Colonic mucosa (tissue), 4 donors: ENCODE measurements at regions not wholly inside any gene's neighbourhood (a gene's known extent, or its start where the extent isn't known, plus 50 kb on each side); places are given as distances from the start of the nearest gene placed in this dataset.

Source experiments
- DNase-seq: peaks from one replicate; pipeline ENCODE4 v3.0.0-alpha.2; 2020
- H3K27ac ChIP-seq: fragments of 200-600 bp; one replicate; pipeline ENCODE4 v1.8.0; 2021
- H3K27me3 ChIP-seq: fragments of 200-600 bp; one replicate; pipeline ENCODE4 v1.8.0; 2021
- H3K36me3 ChIP-seq: fragments of 200-600 bp; one replicate; pipeline ENCODE4 v1.8.0; 2021
- H3K4me1 ChIP-seq: fragments of 200-600 bp; one replicate; pipeline ENCODE4 v1.8.0; 2021; ENCODE audit warnings: mild to moderate bottlenecking
- H3K4me3 ChIP-seq: fragments of 200-600 bp; one replicate; pipeline ENCODE4 v1.8.0; 2021
- H3K9ac ChIP-seq, 2 donors: one replicate each; pipeline ENCODE4 v1.7.0; 2013; ENCODE audit warnings: control low read depth in 2 of 2, low read depth in 2 of 2, low read length in 2 of 2
- H3K9me3 ChIP-seq: fragments of 200-600 bp; one replicate; pipeline ENCODE4 v1.8.0; 2021
- intact Hi-C: fragments of 100-400 bp; cut with DNase I; formaldehyde crosslinking; loops from one replicate; pipeline ENCODE4 v1.14.1; 2022
- TF ChIP-seq, protein P1 (sequence below): fragments of 200-600 bp; IDR thresholded peaks from one replicate; pipeline ENCODE4 v1.8.0; 2022; ENCODE audit warnings: antibody characterized with exemption, mild to moderate bottlenecking
- donor health status: healthy.
- donor health status: DM: no; HTN: no; CAD: no.
- donor health status: DM: no; HTN: no; CAD: no.

GRCh38 chr1:80410233-80410632, 1390.5 kb upstream of the ADGRL2 start:
- H3K9me3 ChIP-seq, result no peaks in the 10 kb centered on the region
- H3K9ac ChIP-seq, result no peak overlapping the region
- H3K36me3 ChIP-seq, result no peaks in the 10 kb centered on the region
- H3K4me3 ChIP-seq, result no peak overlapping the region
- intact Hi-C loops, result no loop called here
- no peaks in the 10 kb centered on the region for H3K4me1 ChIP-seq
- no peak for DNase-seq
- H3K27ac ChIP-seq, result no peak overlapping the region
- no peaks in the 10 kb centered on the region for H3K27me3 ChIP-seq
- TF ChIP-seq, protein P1, sequence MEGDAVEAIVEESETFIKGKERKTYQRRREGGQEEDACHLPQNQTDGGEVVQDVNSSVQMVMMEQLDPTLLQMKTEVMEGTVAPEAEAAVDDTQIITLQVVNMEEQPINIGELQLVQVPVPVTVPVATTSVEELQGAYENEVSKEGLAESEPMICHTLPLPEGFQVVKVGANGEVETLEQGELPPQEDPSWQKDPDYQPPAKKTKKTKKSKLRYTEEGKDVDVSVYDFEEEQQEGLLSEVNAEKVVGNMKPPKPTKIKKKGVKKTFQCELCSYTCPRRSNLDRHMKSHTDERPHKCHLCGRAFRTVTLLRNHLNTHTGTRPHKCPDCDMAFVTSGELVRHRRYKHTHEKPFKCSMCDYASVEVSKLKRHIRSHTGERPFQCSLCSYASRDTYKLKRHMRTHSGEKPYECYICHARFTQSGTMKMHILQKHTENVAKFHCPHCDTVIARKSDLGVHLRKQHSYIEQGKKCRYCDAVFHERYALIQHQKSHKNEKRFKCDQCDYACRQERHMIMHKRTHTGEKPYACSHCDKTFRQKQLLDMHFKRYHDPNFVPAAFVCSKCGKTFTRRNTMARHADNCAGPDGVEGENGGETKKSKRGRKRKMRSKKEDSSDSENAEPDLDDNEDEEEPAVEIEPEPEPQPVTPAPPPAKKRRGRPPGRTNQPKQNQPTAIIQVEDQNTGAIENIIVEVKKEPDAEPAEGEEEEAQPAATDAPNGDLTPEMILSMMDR, result no peak

- TF ChIP-seq, protein P1, result no peak
- intact Hi-C loops, result no loop called here
Observed at GRCh38 chr1:80403471-80403893, 1397.0 kb upstream of the ADGRL4 start.

GRCh38 chr1:80402625-80403024, 1396.1 kb upstream of the ADGRL4 start:
- no peaks in the 10 kb centered on the region for H3K9me3 ChIP-seq
- H3K4me3 ChIP-seq, result no peak overlapping the region
- H3K36me3 ChIP-seq, result no peaks in the 10 kb centered on the region
- intact Hi-C loops, result no loop called here
- no peaks in the 10 kb centered on the region for H3K4me1 ChIP-seq
- no peak for DNase-seq
- TF ChIP-seq, protein P1, result no peak
- H3K9ac ChIP-seq, result no peak overlapping the region
- no peaks in the 10 kb centered on the region for H3K27me3 ChIP-seq
- no peak overlapping the region for H3K27ac ChIP-seq

More at GRCh38 chr1:80403471-80403893, 1397.0 kb upstream of the ADGRL4 start:
- DNase-seq, result no peak
- Histone ChIP-seq H3K4me1 (no peaks in the 10 kb centered on the region), H3K36me3 (no peaks in the 10 kb centered on the region), H3K9me3 (no peaks in the 10 kb centered on the region), H3K27ac (no peak overlapping the region), H3K4me3 (no peak overlapping the region), H3K9ac (no peak overlapping the region), H3K27me3 (no peaks in the 10 kb centered on the region)

DNA sequence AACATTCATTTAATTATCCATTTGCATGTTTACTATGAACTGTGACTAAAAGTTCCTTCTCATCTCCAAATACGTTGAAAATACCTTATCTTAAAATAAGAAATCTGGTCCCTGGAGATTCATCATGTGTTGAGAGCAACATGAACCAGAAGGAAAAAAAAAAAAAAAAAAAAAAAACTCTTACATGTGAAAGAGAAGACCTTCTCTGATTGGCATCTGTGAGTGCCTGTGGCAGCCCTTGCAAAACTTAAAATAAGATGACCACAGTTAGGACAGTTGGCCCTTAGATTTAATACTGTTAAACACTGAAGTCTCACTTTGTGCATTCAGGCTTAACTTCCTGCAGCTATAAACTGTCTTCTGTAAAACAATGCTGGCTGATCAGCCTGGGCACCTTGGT, 1395.2 kb upstream of the ADGRL4 start:
- TF ChIP-seq, protein P1, result no peak
- no peaks in the 10 kb centered on the region for H3K36me3 ChIP-seq
- H3K4me3 ChIP-seq, result no peak overlapping the region
- H3K9me3 ChIP-seq, result no peaks in the 10 kb centered on the region
- intact Hi-C loops, result no loop called here
- H3K4me1 ChIP-seq, result no peaks in the 10 kb centered on the region
- DNase-seq, result no peak
- H3K9ac ChIP-seq, result no peak overlapping the region
- no peaks in the 10 kb centered on the region for H3K27me3 ChIP-seq
- H3K27ac ChIP-seq, result no peak overlapping the region

DNA sequence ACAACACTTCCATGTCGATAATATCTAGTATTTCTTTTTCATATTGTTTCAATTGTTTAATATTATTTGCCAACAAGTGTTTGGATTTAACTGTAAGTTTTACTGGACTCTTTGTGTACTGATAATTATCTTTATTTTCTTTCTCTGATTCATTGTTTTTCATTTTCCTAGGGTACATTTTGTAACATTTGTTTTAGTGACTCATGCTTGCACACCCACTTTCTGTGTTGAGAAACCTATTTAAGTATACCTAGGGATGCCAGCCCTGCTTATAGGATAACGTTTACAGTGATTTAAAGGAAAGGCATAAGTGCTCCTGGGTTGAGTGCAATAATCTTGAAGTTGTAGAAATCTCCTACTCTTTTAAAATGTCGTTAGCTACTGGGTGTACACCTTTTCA, 1386.0 kb upstream of the ADGRL4 start:
- no peaks in the 10 kb centered on the region for H3K27me3 ChIP-seq
- H3K4me1 ChIP-seq, result no peaks in the 10 kb centered on the region
- no peaks in the 10 kb centered on the region for H3K9me3 ChIP-seq
- no peak for DNase-seq
- intact Hi-C loops, result no loop called here
- no peaks in the 10 kb centered on the region for H3K36me3 ChIP-seq
- TF ChIP-seq, protein P1, result no peak
- no peak overlapping the region for H3K27ac ChIP-seq
- H3K9ac ChIP-seq, result no peak overlapping the region
- H3K4me3 ChIP-seq, result no peak overlapping the region

- no peak for DNase-seq
- no peak overlapping the region for H3K27ac ChIP-seq
- intact Hi-C loops, result no loop called here
- no peaks in the 10 kb centered on the region for H3K36me3 ChIP-seq
- no peaks in the 10 kb centered on the region for H3K27me3 ChIP-seq
- no peak overlapping the region for H3K9ac ChIP-seq
- H3K4me3 ChIP-seq, result no peak overlapping the region
- TF ChIP-seq, protein P1, result no peak
- no peaks in the 10 kb centered on the region for H3K9me3 ChIP-seq
- no peaks in the 10 kb centered on the region for H3K4me1 ChIP-seq
Observed at GRCh38 chr1:80385650-80386049, 1379.1 kb upstream of the ADGRL4 start.
